ENCODE measurements at regions not wholly inside any gene's neighbourhood (a gene's known extent, or its start where the extent isn't known, plus 50 kb on each side); places are given as distances from the start of the nearest gene placed in this dataset.

- intact Hi-C loops (cut with DNase I) = no loop called here
- no peaks in the 10 kb centered on the region for H3K27me3 ChIP-seq
Measured at GRCh38 chr4:132859929-132860328, 289.2 kb upstream of the PCDH10 start.

DNA sequence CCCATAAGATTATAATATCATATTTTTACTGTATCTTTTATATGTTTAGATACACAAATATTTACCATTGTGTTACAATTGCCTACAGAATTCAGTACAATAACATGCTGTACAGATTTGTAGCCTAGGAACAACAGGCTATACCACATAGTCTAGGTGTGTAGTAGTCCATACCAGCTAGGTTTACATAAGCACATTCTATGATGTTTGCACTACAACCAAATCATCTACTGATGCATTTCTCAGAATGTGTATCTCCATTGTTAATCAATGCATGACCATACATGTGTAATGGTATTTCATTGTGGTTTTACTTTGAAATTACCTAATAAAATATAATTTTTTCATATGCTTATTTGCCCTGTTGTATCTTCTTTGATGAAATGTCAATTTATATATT lies 288.1 kb upstream of the PCDH10 start:
- Histone ChIP-seq H3K9me3 (no peaks in the 10 kb centered on the region), H3K4me1 (no peaks in the 10 kb centered on the region), H3K27me3 (no peaks in the 10 kb centered on the region), H3K36me3 (no peaks in the 10 kb centered on the region), H3K27ac (no peak overlapping the region), H3K4me3 (no peak overlapping the region)
- intact Hi-C loops (cut with DNase I) = no loop called here
- no peak for DNase-seq (ENCODE audit: extremely low spot score in 2 of 2)
- TF ChIP-seq, protein P1, sequence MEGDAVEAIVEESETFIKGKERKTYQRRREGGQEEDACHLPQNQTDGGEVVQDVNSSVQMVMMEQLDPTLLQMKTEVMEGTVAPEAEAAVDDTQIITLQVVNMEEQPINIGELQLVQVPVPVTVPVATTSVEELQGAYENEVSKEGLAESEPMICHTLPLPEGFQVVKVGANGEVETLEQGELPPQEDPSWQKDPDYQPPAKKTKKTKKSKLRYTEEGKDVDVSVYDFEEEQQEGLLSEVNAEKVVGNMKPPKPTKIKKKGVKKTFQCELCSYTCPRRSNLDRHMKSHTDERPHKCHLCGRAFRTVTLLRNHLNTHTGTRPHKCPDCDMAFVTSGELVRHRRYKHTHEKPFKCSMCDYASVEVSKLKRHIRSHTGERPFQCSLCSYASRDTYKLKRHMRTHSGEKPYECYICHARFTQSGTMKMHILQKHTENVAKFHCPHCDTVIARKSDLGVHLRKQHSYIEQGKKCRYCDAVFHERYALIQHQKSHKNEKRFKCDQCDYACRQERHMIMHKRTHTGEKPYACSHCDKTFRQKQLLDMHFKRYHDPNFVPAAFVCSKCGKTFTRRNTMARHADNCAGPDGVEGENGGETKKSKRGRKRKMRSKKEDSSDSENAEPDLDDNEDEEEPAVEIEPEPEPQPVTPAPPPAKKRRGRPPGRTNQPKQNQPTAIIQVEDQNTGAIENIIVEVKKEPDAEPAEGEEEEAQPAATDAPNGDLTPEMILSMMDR (IDR thresholded peaks at IDR 0.05) = no peak
- TF ChIP-seq POLR2A (IDR thresholded peaks at IDR 0.05) (no peak), POLR2AphosphoS5 (IDR thresholded peaks at IDR 0.05; ENCODE audit: insufficient read depth in 1 of 2, low read depth in 1 of 2) (no peak)

More at GRCh38 chr4:132859929-132860328, 289.2 kb upstream of the PCDH10 start:
- Histone ChIP-seq H3K27ac (no peak overlapping the region), H3K4me1 (no peaks in the 10 kb centered on the region), H3K4me3 (no peak overlapping the region), H3K36me3 (no peaks in the 10 kb centered on the region), H3K9me3 (no peaks in the 10 kb centered on the region)
- no peak for DNase-seq (ENCODE audit: extremely low spot score in 2 of 2)
- TF ChIP-seq, protein P1 (IDR thresholded peaks at IDR 0.05) = no peak
- no peak for TF ChIP-seq POLR2A (IDR thresholded peaks at IDR 0.05)
- no peak for TF ChIP-seq POLR2AphosphoS5 (IDR thresholded peaks at IDR 0.05; ENCODE audit: insufficient read depth in 1 of 2, low read depth in 1 of 2)

GRCh38 chr4:132863619-132864018 lies 285.5 kb upstream of the PCDH10 start:
- Histone ChIP-seq H3K27me3 (no peaks in the 10 kb centered on the region), H3K36me3 (no peaks in the 10 kb centered on the region), H3K4me1 (no peaks in the 10 kb centered on the region), H3K9me3 (no peaks in the 10 kb centered on the region), H3K4me3 (no peak overlapping the region), H3K27ac (no peak overlapping the region)
- intact Hi-C loops (cut with DNase I) = no loop called here
- DNase-seq (ENCODE audit: extremely low spot score in 2 of 2) = no peak
- no peak for TF ChIP-seq POLR2A (IDR thresholded peaks at IDR 0.05)
- TF ChIP-seq POLR2AphosphoS5 (IDR thresholded peaks at IDR 0.05; ENCODE audit: insufficient read depth in 1 of 2, low read depth in 1 of 2) = no peak
- TF ChIP-seq, protein P1 (IDR thresholded peaks at IDR 0.05) = no peak

- no peak for TF ChIP-seq POLR2AphosphoS5 (IDR thresholded peaks at IDR 0.05; ENCODE audit: insufficient read depth in 1 of 2, low read depth in 1 of 2)
- no peak overlapping the region for H3K27ac ChIP-seq
- H3K4me3 ChIP-seq = no peak overlapping the region
- no peaks in the 10 kb centered on the region for H3K36me3 ChIP-seq
- intact Hi-C loops (cut with DNase I) = no loop called here
- H3K4me1 ChIP-seq = no peaks in the 10 kb centered on the region
- H3K27me3 ChIP-seq = no peaks in the 10 kb centered on the region
- no peak for DNase-seq (ENCODE audit: extremely low spot score in 2 of 2)
- no peaks in the 10 kb centered on the region for H3K9me3 ChIP-seq
Measured at GRCh38 chr4:132865458-132865857, 283.6 kb upstream of the PCDH10 start.

- no peaks in the 10 kb centered on the region for H3K4me1 ChIP-seq
- no peak overlapping the region for H3K27ac ChIP-seq
- H3K27me3 ChIP-seq = no peaks in the 10 kb centered on the region
- H3K4me3 ChIP-seq = no peak overlapping the region
- DNase-seq (ENCODE audit: extremely low spot score in 2 of 2) = no peak
- intact Hi-C loops (cut with DNase I) = no loop called here
- H3K36me3 ChIP-seq = no peaks in the 10 kb centered on the region
- no peaks in the 10 kb centered on the region for H3K9me3 ChIP-seq
- TF ChIP-seq, protein P1 (IDR thresholded peaks at IDR 0.05) = no peak
- TF ChIP-seq POLR2A (IDR thresholded peaks at IDR 0.05) (no peak), POLR2AphosphoS5 (IDR thresholded peaks at IDR 0.05; ENCODE audit: insufficient read depth in 1 of 2, low read depth in 1 of 2) (no peak)
Measured at GRCh38 chr4:132865922-132866321, 283.2 kb upstream of the PCDH10 start.
